HL-60 (cell line): ENCODE measurements at regions not wholly inside any gene's neighbourhood (a gene's known extent, or its start where the extent isn't known, plus 50 kb on each side); places are given as distances from the start of the nearest gene placed in this dataset.

Experiments
- DNase-seq, 2 experiments: peaks; one replicate each; pipeline ENCODE4 v3.0.0-alpha.2; 2010 to 2020; ENCODE audit warnings: low read depth in 1 of 2, low spot score in 1 of 2
- H3K27ac ChIP-seq: fragments of 250-450 bp; sonication (Bioruptor Pico); replicated peaks from 2 replicates; pipeline ENCODE4 v1.5.1; 2020; ENCODE audit warnings: mild to moderate bottlenecking, moderate library complexity
- H3K27me3 ChIP-seq: fragments of 250-450 bp; sonication (Bioruptor Pico); 2 replicates; pipeline ENCODE4 v1.5.1; 2021; ENCODE audit warnings: mild to moderate bottlenecking, moderate library complexity; ENCODE audit not compliant: insufficient read depth, poor library complexity, severe bottlenecking
- H3K4me3 ChIP-seq: replicated peaks from 2 replicates; pipeline ENCODE4 v1.5.1; 2011; ENCODE audit warnings: mild to moderate bottlenecking, control low read depth, low read length; ENCODE audit not compliant: insufficient read depth
- GABPA ChIP-seq: IDR thresholded peaks from 2 replicates; pipeline ENCODE4 v1.6.1; 2012; ENCODE audit warnings: low read depth
- POLR2AphosphoS5 ChIP-seq: IDR thresholded peaks from 2 replicates; pipeline ENCODE4 v1.6.1; 2012; ENCODE audit warnings: low read depth
- SPI1 ChIP-seq: IDR thresholded peaks from 2 replicates; pipeline ENCODE4 v1.6.1; 2012; ENCODE audit warnings: low read depth, mild to moderate bottlenecking, borderline replicate concordance
- TF ChIP-seq, protein P1 (sequence below): IDR thresholded peaks from one replicate; pipeline ENCODE4 v1.5.1; 2011; ENCODE audit warnings: low read length, control low read depth, inconsistent platforms; ENCODE audit not compliant: insufficient read depth
- TF ChIP-seq, protein P2 (sequence below): IDR thresholded peaks from 2 replicates; pipeline ENCODE4 v1.6.1; 2012; ENCODE audit warnings: low read depth; ENCODE audit not compliant: insufficient replicate concordance

DNA sequence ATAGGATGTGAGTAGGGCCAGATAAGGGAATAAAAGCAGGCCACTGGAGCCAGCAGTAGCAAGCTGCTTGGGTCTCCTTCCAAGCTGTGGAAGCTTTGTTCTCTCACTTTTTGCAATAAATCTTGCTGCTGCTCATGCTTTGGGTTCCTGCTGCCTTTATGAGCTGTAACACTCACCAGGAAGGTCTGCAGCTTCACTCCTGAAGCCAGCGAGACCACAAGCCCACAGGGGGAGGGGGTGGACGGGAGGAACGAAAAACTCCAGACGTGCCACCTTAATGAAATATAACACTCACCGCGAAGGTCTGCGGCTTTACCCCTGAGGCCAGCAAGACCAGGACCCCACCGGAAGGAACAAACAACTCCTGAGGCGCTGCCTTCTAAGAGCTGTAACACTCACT lies 1324.4 kb upstream of the EYS start:
- no peak overlapping the region for H3K4me3 ChIP-seq
- no peak for DNase-seq
- TF ChIP-seq, protein P1, sequence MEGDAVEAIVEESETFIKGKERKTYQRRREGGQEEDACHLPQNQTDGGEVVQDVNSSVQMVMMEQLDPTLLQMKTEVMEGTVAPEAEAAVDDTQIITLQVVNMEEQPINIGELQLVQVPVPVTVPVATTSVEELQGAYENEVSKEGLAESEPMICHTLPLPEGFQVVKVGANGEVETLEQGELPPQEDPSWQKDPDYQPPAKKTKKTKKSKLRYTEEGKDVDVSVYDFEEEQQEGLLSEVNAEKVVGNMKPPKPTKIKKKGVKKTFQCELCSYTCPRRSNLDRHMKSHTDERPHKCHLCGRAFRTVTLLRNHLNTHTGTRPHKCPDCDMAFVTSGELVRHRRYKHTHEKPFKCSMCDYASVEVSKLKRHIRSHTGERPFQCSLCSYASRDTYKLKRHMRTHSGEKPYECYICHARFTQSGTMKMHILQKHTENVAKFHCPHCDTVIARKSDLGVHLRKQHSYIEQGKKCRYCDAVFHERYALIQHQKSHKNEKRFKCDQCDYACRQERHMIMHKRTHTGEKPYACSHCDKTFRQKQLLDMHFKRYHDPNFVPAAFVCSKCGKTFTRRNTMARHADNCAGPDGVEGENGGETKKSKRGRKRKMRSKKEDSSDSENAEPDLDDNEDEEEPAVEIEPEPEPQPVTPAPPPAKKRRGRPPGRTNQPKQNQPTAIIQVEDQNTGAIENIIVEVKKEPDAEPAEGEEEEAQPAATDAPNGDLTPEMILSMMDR, result no peak
- TF ChIP-seq, protein P2, sequence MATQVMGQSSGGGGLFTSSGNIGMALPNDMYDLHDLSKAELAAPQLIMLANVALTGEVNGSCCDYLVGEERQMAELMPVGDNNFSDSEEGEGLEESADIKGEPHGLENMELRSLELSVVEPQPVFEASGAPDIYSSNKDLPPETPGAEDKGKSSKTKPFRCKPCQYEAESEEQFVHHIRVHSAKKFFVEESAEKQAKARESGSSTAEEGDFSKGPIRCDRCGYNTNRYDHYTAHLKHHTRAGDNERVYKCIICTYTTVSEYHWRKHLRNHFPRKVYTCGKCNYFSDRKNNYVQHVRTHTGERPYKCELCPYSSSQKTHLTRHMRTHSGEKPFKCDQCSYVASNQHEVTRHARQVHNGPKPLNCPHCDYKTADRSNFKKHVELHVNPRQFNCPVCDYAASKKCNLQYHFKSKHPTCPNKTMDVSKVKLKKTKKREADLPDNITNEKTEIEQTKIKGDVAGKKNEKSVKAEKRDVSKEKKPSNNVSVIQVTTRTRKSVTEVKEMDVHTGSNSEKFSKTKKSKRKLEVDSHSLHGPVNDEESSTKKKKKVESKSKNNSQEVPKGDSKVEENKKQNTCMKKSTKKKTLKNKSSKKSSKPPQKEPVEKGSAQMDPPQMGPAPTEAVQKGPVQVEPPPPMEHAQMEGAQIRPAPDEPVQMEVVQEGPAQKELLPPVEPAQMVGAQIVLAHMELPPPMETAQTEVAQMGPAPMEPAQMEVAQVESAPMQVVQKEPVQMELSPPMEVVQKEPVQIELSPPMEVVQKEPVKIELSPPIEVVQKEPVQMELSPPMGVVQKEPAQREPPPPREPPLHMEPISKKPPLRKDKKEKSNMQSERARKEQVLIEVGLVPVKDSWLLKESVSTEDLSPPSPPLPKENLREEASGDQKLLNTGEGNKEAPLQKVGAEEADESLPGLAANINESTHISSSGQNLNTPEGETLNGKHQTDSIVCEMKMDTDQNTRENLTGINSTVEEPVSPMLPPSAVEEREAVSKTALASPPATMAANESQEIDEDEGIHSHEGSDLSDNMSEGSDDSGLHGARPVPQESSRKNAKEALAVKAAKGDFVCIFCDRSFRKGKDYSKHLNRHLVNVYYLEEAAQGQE, result no peak
- no peak for TF ChIP-seq GABPA
- no peak for TF ChIP-seq POLR2AphosphoS5
- no peak for TF ChIP-seq SPI1
- no peak overlapping the region for H3K27ac ChIP-seq
- no peaks in the 10 kb centered on the region for H3K27me3 ChIP-seq

DNA sequence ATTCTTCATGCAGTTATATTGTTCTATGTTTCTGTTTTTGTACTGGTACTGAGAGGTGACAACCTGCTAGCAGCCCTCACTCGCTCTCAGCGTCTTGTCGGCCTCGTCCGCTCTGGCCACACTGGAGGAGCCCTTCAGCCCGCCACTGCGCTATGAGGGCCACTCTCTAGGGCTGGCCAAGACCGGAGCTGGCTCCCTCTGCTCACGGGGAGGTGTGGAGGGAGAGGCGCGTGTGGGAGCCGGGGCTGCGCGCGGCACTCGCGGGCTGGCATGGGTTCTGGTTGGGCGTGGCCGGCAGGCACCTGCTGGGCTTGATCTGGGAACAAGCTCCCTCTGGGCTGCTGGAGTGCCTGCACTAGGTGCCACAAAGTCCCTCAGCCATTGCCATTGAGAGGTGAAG lies 1323.8 kb upstream of the EYS start:
- DNase-seq, result no peak
- TF ChIP-seq POLR2AphosphoS5, result no peak
- TF ChIP-seq, protein P2, result no peak
- no peak for TF ChIP-seq GABPA
- TF ChIP-seq, protein P1, result no peak
- TF ChIP-seq SPI1, result no peak
- Histone ChIP-seq H3K27me3 (no peaks in the 10 kb centered on the region), H3K4me3 (no peak overlapping the region), H3K27ac (no peak overlapping the region)

DNA sequence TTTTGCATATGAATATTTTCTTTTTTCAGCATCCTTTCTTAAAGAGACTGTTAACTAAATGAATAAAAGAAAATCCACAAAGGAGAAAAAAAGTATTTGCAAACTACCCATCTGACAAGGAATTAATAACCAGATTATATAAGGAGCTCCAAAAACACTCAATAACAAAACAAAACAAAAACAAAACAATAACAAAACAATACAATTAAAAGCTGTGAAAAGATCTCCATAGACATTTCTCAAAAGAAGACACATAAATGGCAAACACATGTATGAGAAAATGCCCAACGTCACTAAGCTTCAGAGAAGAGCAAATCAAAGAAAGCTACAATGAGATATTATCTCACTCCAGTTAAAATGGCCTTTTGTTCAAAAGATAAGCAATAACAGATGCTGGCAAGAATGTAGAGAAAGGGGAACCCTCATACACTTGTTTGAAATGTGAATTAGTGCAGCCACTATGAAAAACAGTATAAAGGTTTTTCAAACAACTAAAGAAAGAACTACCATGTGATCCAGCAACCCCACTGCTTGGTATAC lies 1310.0 kb upstream of the EYS start:
- no peak for DNase-seq
- TF ChIP-seq POLR2AphosphoS5 (no peak), GABPA (no peak), SPI1 (no peak)
- TF ChIP-seq, protein P1, result no peak
- TF ChIP-seq, protein P2, result no peak

More for the DNA sequence above, 1310.0 kb upstream of the EYS start:
- Histone ChIP-seq H3K27ac (no peak overlapping the region), H3K4me3 (no peak overlapping the region), H3K27me3 (no peaks in the 10 kb centered on the region)
